ENCODE measurements at regions not wholly inside any gene's neighbourhood (a gene's known extent, or its start where the extent isn't known, plus 50 kb on each side); places are given as distances from the start of the nearest gene placed in this dataset.

GRCh38 chr6:39999006-39999867 lies 65.0 kb upstream of the MOCS1 start:
- no peak for DNase-seq (ENCODE audit: low spot score in 2 of 2)
- H3K4me3 ChIP-seq (ENCODE audit: low read depth, poor library complexity, severe bottlenecking): no peak overlapping the region
- intact Hi-C loops (cut with DNase I; ENCODE audit: low total_unique reads): no loop called here
- 68 to 70% methylated on average over 11 of the region's 11 CpGs for WGBS, 2 donors
- TF ChIP-seq CTCF (IDR thresholded peaks at IDR 0.05) (no peak), POLR2A (IDR thresholded peaks at IDR 0.05) (no peak)

GRCh38 chr6:39998126-39998525 lies 63.9 kb upstream of the MOCS1 start:
- intact Hi-C loops (cut with DNase I; ENCODE audit: low total_unique reads): no loop called here
- WGBS, 2 donors: 79 to 97% methylated on average over 4 of the region's 4 CpGs
- DNase-seq (ENCODE audit: low spot score in 2 of 2): no peak

GRCh38 chr6:39997101-39997635 lies 62.9 kb upstream of the MOCS1 start:
- intact Hi-C loops (cut with DNase I; ENCODE audit: low total_unique reads): no loop called here
- WGBS, 2 donors: 84 to 85% methylated on average over 8 of the region's 8 CpGs
- TF ChIP-seq CTCF (IDR thresholded peaks at IDR 0.05): no peak
- DNase-seq (ENCODE audit: low spot score in 2 of 2): no peak
- H3K4me3 ChIP-seq (ENCODE audit: low read depth, poor library complexity, severe bottlenecking): no peak overlapping the region

More at GRCh38 chr6:39998126-39998525, 63.9 kb upstream of the MOCS1 start:
- no peak overlapping the region for H3K4me3 ChIP-seq (ENCODE audit: low read depth, poor library complexity, severe bottlenecking)
- no peak for TF ChIP-seq CTCF (IDR thresholded peaks at IDR 0.05)
- TF ChIP-seq POLR2A (IDR thresholded peaks at IDR 0.05): no peak

GRCh38 chr6:39995633-39996032 lies 61.4 kb upstream of the MOCS1 start:
- no peak overlapping the region for H3K4me3 ChIP-seq (ENCODE audit: low read depth, poor library complexity, severe bottlenecking)
- WGBS, 2 donors: 44 to 58% methylated on average over 4 of the region's 4 CpGs
- DNase-seq (ENCODE audit: low spot score in 2 of 2): no peak
- no peak for TF ChIP-seq CTCF (IDR thresholded peaks at IDR 0.05)
- no peak for TF ChIP-seq POLR2A (IDR thresholded peaks at IDR 0.05)
- intact Hi-C loops (cut with DNase I; ENCODE audit: low total_unique reads): no loop called here

GRCh38 chr6:39992861-39993622 lies 58.8 kb upstream of the MOCS1 start:
- intact Hi-C loops (cut with DNase I; ENCODE audit: low total_unique reads): no loop called here
- H3K4me3 ChIP-seq (ENCODE audit: low read depth, poor library complexity, severe bottlenecking): no peak overlapping the region
- no peak for TF ChIP-seq POLR2A (IDR thresholded peaks at IDR 0.05)
- 60 to 65% methylated on average over 7 of the region's 7 CpGs for WGBS, 2 donors
- no peak for DNase-seq (ENCODE audit: low spot score in 2 of 2)

Data from lower leg skin (tissue), 4 donors.